NT2/D1 (cell line): ENCODE measurements at regions not wholly inside any gene's neighbourhood (a gene's known extent, or its start where the extent isn't known, plus 50 kb on each side); places are given as distances from the start of the nearest gene placed in this dataset.

Experiments
- SUZ12 ChIP-seq: IDR thresholded peaks from 2 replicates; pipeline ENCODE4 v1.6.1; 2011; ENCODE audit not compliant: insufficient read length, insufficient read depth; ENCODE audit errors: extremely low read depth
- YY1 ChIP-seq: IDR thresholded peaks from 2 replicates; pipeline ENCODE4 v1.6.1; 2011; ENCODE audit not compliant: insufficient read length, insufficient read depth

GRCh38 chr11:103688924-103689323, 347.5 kb upstream of the DDI1 start:
- TF ChIP-seq YY1: no peak
- no peak for TF ChIP-seq SUZ12
